ENCODE measurements at regions not wholly inside any gene's neighbourhood (a gene's known extent, or its start where the extent isn't known, plus 50 kb on each side); places are given as distances from the start of the nearest gene placed in this dataset.
"Not testable (repeated sequence)": the region's sequence is repeated elsewhere in the genome, so short reads cannot be mapped to it uniquely, and the experiment has no call there.

- not testable (repeated sequence) for DNase-seq
Observed at GRCh38 chr14:106663805-106664410, 1137.5 kb downstream of the TMEM121 start.

GRCh38 chr14:106665814-106666213 lies 1139.4 kb downstream of the TMEM121 start:
- DNase-seq = no peak

- no peak for DNase-seq
Observed at GRCh38 chr14:106666341-106666740, 1140.0 kb downstream of the TMEM121 start.

- no peak for DNase-seq
Observed at GRCh38 chr14:106670011-106670410, 1143.6 kb downstream of the TMEM121 start.

- not testable (repeated sequence) for DNase-seq
Observed at GRCh38 chr14:106674093-106674492, 1147.7 kb downstream of the TMEM121 start.

- DNase-seq = not testable (repeated sequence)
Observed at GRCh38 chr14:106674509-106675125, 1148.2 kb downstream of the TMEM121 start.

- DNase-seq = not testable (repeated sequence)
Observed at GRCh38 chr14:106675716-106676115, 1149.3 kb downstream of the TMEM121 start.

- DNase-seq = no peak
Observed at GRCh38 chr14:106679776-106680175, 1153.4 kb downstream of the TMEM121 start.

- DNase-seq = no peak
Observed at GRCh38 chr14:106681161-106681560, 1154.8 kb downstream of the TMEM121 start.

- no peak for DNase-seq
Observed at GRCh38 chr14:106681568-106681967, 1155.2 kb downstream of the TMEM121 start.

GRCh38 chr14:106683631-106684030 lies 1157.2 kb downstream of the TMEM121 start:
- no peak for DNase-seq

- no peak for DNase-seq
Observed at GRCh38 chr14:106686533-106686932, 1160.2 kb downstream of the TMEM121 start.

- DNase-seq = no peak
Observed at GRCh38 chr14:106690333-106690891, 1164.0 kb downstream of the TMEM121 start.

GRCh38 chr14:106691601-106692291 lies 1165.4 kb downstream of the TMEM121 start:
- no peak for DNase-seq

- DNase-seq = peak; percentile 17
Observed at GRCh38 chr14:106694638-106695393, 1168.4 kb downstream of the TMEM121 start.

- not testable (repeated sequence) for DNase-seq
Observed at GRCh38 chr14:106698620-106699267, 1172.4 kb downstream of the TMEM121 start.

GRCh38 chr14:106703651-106704050 lies 1177.3 kb downstream of the TMEM121 start:
- not testable (repeated sequence) for DNase-seq

- DNase-seq = not testable (repeated sequence)
Observed at GRCh38 chr14:106706488-106706887, 1180.1 kb downstream of the TMEM121 start.

- not testable (repeated sequence) for DNase-seq
Observed at GRCh38 chr14:106710187-106710586, 1183.8 kb downstream of the TMEM121 start.

- DNase-seq = not testable (repeated sequence)
Observed at GRCh38 chr14:106712513-106712912, 1186.1 kb downstream of the TMEM121 start.

- DNase-seq = not testable (repeated sequence)
Observed at GRCh38 chr14:106714446-106715428, 1188.4 kb downstream of the TMEM121 start.
